Neutrophil (primary cell): ENCODE measurements at regions not wholly inside any gene's neighbourhood (a gene's known extent, or its start where the extent isn't known, plus 50 kb on each side); places are given as distances from the start of the nearest gene placed in this dataset.

Experiments
- H3K27ac ChIP-seq: fragments of 200-600 bp; sonication (generic); 2 replicates; pipeline ENCODE4 v1.5.1; 2016; ENCODE audit warnings: mild to moderate bottlenecking, moderate library complexity
- H3K27me3 ChIP-seq: fragments of 200-600 bp; sonication (generic); 2 replicates; pipeline ENCODE4 v1.6.0; 2016; ENCODE audit warnings: mild to moderate bottlenecking
- H3K36me3 ChIP-seq: fragments of 200-600 bp; sonication (generic); 2 replicates; pipeline ENCODE4 v1.5.1; 2017
- H3K4me1 ChIP-seq, 2 experiments: fragments of 200-600 bp in 1 of 2; sonication (generic) in 1 of 2; 1 replicate in 1 of 2; 2 replicates in 1 of 2; pipeline versions ENCODE4 v1.5.1 to v1.6.1; 2013 to 2016; ENCODE audit warnings: low read depth in 1 of 2, low read length in 1 of 2, mild to moderate bottlenecking in 1 of 2, moderate library complexity in 1 of 2; ENCODE audit not compliant: control insufficient read depth in 1 of 2, insufficient read depth in 1 of 2
- H3K4me3 ChIP-seq, 2 experiments: fragments of 200-600 bp in 1 of 2; sonication (generic) in 1 of 2; 1 replicate in 1 of 2; 2 replicates in 1 of 2; pipeline ENCODE4 v1.5.1; 2013 to 2016; ENCODE audit warnings: low read depth in 1 of 2, low read length in 1 of 2, mild to moderate bottlenecking in 1 of 2, moderate library complexity in 1 of 2
- H3K9me3 ChIP-seq: fragments of 200-600 bp; sonication (generic); 2 replicates; pipeline ENCODE4 v1.5.1; 2016
- TF ChIP-seq, protein P1 (sequence below): fragments of 200-600 bp; sonication (generic); IDR thresholded peaks from 2 replicates; pipeline ENCODE4 v1.5.1; 2016; ENCODE audit warnings: antibody characterized with exemption

DNA sequence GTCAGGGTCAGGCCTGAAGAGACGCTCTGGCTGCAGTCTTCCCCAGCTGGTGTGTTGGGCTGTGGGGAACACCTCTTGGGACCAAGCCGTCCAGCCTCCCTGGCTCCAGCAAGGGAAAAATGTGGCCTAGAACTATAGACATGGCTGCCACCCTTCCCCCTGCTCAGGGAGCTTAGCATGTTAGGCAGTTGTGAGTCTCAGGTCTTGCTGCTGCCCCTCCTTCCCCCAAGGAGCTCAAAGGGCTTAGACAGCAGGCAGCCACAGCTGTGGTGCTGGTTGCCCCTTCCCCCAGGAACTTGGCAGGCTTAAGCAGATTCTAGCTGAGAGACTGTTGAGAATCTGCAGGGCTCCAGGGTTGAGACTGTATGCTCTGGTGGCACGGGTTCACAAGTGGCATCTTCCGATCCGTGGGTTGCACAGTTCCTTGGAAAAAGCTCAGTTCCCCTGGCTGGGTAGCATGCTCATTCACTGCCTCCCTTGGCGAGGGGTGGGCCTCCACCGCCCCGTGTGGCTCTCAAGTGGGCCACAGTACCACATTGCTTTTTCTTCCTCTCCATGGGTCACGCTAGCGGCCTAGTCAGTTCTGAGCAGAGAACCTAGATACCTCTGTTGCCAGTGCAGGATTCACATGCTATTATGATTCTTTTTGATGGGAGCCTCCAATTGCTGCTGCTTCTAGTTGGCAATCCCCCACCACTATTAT, 1258.6 kb downstream of the OLFM4 start:
- H3K27me3 ChIP-seq, result no peaks in the 10 kb centered on the region
- no peaks in the 10 kb centered on the region for H3K4me1 ChIP-seq
- no peak overlapping the region for H3K27ac ChIP-seq
- no peaks in the 10 kb centered on the region for H3K36me3 ChIP-seq
- no peaks in the 10 kb centered on the region for H3K9me3 ChIP-seq
- TF ChIP-seq, protein P1, sequence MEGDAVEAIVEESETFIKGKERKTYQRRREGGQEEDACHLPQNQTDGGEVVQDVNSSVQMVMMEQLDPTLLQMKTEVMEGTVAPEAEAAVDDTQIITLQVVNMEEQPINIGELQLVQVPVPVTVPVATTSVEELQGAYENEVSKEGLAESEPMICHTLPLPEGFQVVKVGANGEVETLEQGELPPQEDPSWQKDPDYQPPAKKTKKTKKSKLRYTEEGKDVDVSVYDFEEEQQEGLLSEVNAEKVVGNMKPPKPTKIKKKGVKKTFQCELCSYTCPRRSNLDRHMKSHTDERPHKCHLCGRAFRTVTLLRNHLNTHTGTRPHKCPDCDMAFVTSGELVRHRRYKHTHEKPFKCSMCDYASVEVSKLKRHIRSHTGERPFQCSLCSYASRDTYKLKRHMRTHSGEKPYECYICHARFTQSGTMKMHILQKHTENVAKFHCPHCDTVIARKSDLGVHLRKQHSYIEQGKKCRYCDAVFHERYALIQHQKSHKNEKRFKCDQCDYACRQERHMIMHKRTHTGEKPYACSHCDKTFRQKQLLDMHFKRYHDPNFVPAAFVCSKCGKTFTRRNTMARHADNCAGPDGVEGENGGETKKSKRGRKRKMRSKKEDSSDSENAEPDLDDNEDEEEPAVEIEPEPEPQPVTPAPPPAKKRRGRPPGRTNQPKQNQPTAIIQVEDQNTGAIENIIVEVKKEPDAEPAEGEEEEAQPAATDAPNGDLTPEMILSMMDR, result no peak
- H3K4me3 ChIP-seq, result no peak overlapping the region

DNA sequence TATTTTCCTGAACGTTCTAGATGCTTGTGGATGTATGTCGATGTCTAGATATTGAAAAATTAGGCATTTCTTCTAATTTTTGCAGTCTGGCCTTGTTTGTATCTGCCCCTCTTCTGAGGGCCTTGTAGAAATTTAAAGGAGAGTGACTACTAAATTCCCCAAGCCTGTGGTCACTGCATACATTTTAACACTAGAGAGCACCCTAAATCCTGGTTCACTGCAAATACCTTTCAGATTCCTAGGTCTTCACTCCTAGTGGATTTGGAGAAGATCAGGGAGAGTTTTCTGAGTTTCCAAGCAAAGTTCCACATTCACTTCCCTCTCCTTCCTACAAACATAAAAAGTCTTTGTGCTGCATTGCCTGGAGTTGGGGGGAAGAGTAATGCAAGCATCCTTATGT, 1272.5 kb downstream of the OLFM4 start:
- no peak overlapping the region for H3K27ac ChIP-seq
- H3K4me3 ChIP-seq, result no peak overlapping the region

DNA sequence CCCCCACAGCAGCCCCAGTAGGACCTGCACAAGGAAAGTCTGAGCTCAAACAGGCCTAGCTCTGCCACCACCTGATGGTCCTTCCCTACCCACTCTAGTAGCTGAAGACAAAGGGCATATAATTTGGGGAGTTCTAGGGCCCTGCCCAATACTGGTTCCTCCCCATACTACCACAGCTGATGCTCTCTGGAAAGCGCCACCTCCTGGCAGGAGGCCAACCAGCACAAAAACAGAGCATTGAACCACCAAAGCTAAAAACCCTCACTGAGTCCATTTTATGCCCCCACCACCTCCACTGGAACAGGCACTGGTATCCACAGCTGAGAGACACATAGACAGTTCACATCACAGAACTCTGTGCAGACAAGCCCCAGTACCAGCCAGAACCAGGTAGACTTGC, 1276.8 kb downstream of the OLFM4 start:
- no peak overlapping the region for H3K27ac ChIP-seq
- no peaks in the 10 kb centered on the region for H3K36me3 ChIP-seq
- TF ChIP-seq, protein P1, result no peak
- no peaks in the 10 kb centered on the region for H3K9me3 ChIP-seq
- H3K4me1 ChIP-seq, result no peaks in the 10 kb centered on the region
- H3K4me3 ChIP-seq, result no peak overlapping the region
- H3K27me3 ChIP-seq, result no peaks in the 10 kb centered on the region

More for the DNA sequence above, 1272.5 kb downstream of the OLFM4 start:
- Histone ChIP-seq H3K9me3 (peaks cover 5% of the 10 kb centered on the region), H3K4me1 (no peaks in the 10 kb centered on the region), H3K27me3 (no peaks in the 10 kb centered on the region), H3K36me3 (no peaks in the 10 kb centered on the region)
- TF ChIP-seq, protein P1, result no peak

DNA sequence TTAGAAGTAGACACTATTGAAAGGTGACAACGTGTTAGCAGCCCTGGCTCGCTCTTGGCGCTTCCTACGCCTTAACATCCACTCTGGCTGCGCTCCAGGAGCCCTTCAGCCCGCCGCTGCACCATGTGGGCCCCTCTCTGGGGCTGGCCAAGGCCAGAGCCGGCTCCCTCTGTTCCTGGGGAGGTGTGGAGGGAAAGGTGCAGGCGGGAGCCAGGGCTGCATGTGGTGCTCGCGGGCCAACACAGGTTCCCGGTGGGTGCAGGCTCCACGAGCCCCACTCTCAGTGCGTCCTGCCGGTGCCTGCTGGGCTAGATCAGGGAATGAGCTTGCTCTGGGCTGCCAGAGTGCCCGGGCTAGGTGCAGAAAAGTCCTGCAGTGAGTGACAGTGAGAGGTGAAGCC, 1284.3 kb downstream of the OLFM4 start:
- Histone ChIP-seq H3K27me3 (no peaks in the 10 kb centered on the region), H3K4me3 (no peak overlapping the region), H3K9me3 (no peaks in the 10 kb centered on the region), H3K4me1 (no peaks in the 10 kb centered on the region), H3K27ac (no peak overlapping the region), H3K36me3 (no peaks in the 10 kb centered on the region)
- TF ChIP-seq, protein P1, result no peak

DNA sequence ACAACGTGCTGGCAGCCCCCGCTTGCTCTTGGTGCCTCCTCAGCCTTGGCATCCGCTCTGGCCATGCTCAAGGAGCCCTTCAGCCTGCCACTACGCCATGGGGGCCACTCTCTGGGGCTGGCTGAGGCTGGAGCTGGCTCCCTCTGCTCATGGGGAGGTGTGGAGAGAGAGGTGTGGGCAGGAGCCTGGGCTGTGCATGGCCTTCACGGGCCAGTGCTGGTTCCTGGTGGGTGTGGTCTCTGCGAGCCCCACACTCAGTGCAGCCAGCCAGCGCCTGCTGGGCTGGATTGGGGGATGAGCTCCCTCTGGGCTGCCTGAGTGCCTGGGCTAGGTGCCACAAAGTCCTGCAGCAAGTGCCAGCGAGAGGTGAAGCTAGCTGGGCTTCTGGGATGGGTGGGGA, 1289.1 kb downstream of the OLFM4 start:
- TF ChIP-seq, protein P1, result no peak
- Histone ChIP-seq H3K27me3 (no peaks in the 10 kb centered on the region), H3K9me3 (no peaks in the 10 kb centered on the region), H3K4me1 (no peaks in the 10 kb centered on the region), H3K36me3 (no peaks in the 10 kb centered on the region), H3K27ac (no peak overlapping the region), H3K4me3 (no peak overlapping the region)
